Urinary bladder (tissue), 3 donors: ENCODE measurements at regions not wholly inside any gene's neighbourhood (a gene's known extent, or its start where the extent isn't known, plus 50 kb on each side); places are given as distances from the start of the nearest gene placed in this dataset.
A peak's percentile ranks its signal among the peaks of the same experiment; 100 is the strongest.

ENCODE experiments used
- DNase-seq: peaks from one replicate; pipeline ENCODE4 v3.0.0-alpha.2; 2015; ENCODE audit errors: extremely low spot score
- H3K27ac ChIP-seq: one replicate; pipeline ENCODE4 v1.5.1; 2013; ENCODE audit warnings: low read depth, mild to moderate bottlenecking, moderate library complexity
- H3K36me3 ChIP-seq: one replicate; pipeline ENCODE4 v1.6.1; 2013; ENCODE audit warnings: mild to moderate bottlenecking, moderate library complexity; ENCODE audit not compliant: insufficient read depth
- H3K4me1 ChIP-seq: one replicate; pipeline ENCODE4 v1.6.1; 2013; ENCODE audit warnings: mild to moderate bottlenecking, moderate library complexity; ENCODE audit not compliant: insufficient read depth
- H3K4me3 ChIP-seq: one replicate; pipeline ENCODE4 v1.5.1; 2013; ENCODE audit warnings: low read depth, low read length
- WGBS: extraction: QIAGEN DNeasy Blood & Tissue Kit; methylation state at CpG from one replicate; pipeline ENCODE4 v1.1.7; 2013; 5-methylcytosine and 5-hydroxymethylcytosine counted together
- donor health status: healthy with polysubstance abuse.
- donor health status: healthy.

DNA sequence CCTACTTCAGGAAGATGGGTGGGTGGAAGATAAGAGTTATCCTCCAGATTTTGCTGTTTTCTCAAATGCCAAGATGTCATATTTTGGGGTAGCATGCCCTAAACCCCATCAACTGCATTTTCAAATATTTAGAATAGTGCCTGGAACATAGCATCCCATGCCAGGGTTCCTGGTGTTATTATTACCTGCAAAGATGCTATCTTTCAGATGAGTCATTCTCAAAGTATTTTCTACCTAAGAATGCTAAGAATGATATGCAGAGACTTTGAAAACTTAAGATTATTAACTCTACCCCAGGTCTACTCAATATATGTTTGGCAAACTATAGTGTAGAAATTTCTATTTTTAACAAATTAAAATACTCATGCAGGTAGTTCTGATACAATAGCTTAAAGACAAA is 934.3 kb upstream of the SLIT2 start:
- Histone ChIP-seq H3K36me3 (no peaks in the 10 kb centered on the region), H3K4me3 (no peak overlapping the region), H3K27ac (no peak overlapping the region), H3K4me1 (no peaks in the 10 kb centered on the region)
- no peak for DNase-seq

DNA sequence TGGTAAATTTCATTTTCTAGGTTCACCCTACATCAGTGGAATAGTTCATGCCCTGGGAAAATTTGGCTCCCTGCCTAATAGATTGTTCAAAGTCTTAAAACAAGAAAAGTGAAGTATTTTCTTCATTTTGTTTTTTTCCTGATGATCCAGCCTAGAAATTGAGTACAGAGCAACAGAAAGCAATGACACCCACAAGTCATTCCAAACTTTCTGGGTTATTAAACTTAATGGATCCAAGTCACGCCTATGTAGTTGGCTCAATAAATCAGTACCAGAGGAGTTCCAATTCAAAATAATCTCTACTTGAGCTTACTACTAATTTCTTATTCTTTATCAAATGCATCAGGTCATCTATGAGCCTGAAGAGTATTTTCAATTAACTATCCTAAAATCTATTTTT is 937.6 kb upstream of the SLIT2 start:
- DNase-seq = no peak
- Histone ChIP-seq H3K36me3 (no peaks in the 10 kb centered on the region), H3K4me3 (no peak overlapping the region), H3K27ac (no peak overlapping the region), H3K4me1 (no peaks in the 10 kb centered on the region)
- 77% methylated on average over 1 of the region's 1 CpG for WGBS

DNA sequence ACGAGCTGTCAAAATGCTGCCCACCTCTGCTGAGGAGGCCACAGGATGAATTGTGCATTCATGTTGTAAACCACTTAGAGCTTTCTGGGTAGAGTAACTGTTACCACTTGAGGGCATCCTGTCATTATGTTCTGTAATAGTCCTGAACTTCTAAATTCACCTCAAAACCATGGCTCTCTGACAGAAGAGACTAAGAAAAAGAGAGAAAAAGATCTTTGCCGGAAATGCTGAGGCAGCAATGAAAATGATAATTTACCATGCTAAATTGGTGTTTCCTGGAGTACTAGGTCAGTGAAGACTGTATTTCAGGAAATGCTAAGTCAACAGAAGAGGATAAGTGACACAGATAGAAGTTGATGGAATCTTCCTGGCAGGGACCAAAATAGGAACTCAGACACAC is 942.3 kb upstream of the SLIT2 start:
- Histone ChIP-seq H3K36me3 (no peaks in the 10 kb centered on the region), H3K4me1 (no peaks in the 10 kb centered on the region), H3K27ac (no peak overlapping the region), H3K4me3 (no peak overlapping the region)
- DNase-seq = no peak
- WGBS = 52% methylated on average over 2 of the region's 2 CpGs

DNA sequence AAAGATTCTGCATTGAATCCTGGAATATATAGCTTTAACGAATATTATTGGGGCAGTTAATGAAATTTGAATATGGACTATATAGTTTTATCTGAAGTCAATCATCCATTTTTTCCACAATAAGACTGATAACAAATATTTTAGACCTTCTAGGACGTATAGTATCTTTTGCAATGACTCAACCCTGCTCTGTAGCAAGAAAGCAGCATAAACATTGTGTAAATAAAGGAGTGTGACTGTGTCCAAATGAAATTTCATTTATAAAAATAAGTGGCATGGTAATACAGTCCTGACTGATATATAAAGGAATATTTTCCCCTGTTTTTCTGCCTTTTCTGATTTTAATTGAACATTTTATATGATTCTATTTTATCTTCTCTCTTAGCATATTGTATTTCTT is 947.7 kb upstream of the SLIT2 start:
- no peak overlapping the region for H3K4me3 ChIP-seq
- H3K27ac ChIP-seq = no peak overlapping the region
- 73% methylated on average over 2 of the region's 2 CpGs for WGBS
- H3K4me1 ChIP-seq = no peaks in the 10 kb centered on the region
- no peak for DNase-seq
- H3K36me3 ChIP-seq = no peaks in the 10 kb centered on the region

DNA sequence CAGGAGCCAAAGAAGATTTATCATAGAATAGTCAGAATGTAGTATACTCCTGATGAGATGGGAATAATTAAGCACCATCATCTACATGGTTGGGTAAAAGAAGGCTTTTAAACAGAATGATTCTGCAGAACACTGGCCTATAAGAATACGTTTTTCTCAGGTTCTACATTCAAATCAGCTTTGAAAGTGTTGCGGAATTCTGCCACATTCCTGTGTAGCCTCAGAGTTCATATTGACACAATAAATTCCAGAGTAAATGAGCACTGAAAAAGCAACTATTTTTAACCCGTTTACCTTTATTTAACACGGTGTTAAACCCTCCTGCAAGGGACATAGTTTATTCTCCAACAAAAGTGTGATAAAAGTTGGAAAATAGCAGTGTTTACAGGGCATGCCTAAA is 950.2 kb upstream of the SLIT2 start:
- Histone ChIP-seq H3K27ac (no peak overlapping the region), H3K4me1 (no peaks in the 10 kb centered on the region), H3K36me3 (no peaks in the 10 kb centered on the region), H3K4me3 (no peak overlapping the region)
- 63% methylated on average over 4 of the region's 4 CpGs for WGBS
- DNase-seq = no peak

DNA sequence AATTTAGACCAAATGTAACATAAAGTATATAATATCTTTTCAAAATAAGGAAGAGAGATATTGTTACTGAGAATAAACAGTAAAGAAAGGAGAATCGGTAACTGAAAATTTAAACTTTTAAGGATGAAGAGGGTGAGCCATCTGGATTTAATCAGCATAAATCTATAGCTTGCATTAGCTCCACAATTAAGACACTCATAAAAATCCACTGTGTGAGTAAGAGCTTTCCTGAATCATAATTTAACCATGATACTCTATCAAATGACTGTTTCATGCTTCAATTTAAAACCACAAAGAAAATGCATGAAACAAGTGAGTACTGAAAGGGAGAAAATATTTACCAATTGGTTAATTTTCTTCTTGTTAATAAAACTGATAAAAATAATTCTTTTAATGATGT is 951.5 kb upstream of the SLIT2 start:
- no peaks in the 10 kb centered on the region for H3K36me3 ChIP-seq
- WGBS = 62% methylated on average over 1 of the region's 1 CpG
- H3K4me3 ChIP-seq = no peak overlapping the region
- DNase-seq = no peak
- H3K27ac ChIP-seq = no peak overlapping the region
- H3K4me1 ChIP-seq = no peaks in the 10 kb centered on the region

DNA sequence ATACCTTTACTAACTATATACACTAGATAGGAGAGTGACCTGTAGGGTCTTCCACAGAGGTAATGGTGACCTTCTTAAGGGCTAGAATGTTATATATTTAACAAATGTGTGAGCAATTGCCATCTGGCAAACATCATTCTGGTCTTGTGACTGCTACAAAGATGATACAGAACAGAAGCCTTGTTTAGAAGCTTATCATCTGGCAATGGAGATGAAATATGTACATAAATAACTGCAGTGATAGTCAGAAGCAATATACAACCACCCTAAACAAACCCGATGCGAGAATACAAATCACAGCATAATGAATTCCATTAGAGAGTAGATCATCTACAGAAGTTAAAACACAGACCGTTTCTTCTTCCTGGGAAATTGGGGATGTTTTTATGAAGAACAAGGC is 952.7 kb upstream of the SLIT2 start:
- DNase-seq = peak; percentile 5
- Histone ChIP-seq H3K4me3 (no peak overlapping the region), H3K36me3 (no peaks in the 10 kb centered on the region), H3K4me1 (no peaks in the 10 kb centered on the region), H3K27ac (no peak overlapping the region)
- 35% methylated on average over 3 of the region's 3 CpGs for WGBS

DNA sequence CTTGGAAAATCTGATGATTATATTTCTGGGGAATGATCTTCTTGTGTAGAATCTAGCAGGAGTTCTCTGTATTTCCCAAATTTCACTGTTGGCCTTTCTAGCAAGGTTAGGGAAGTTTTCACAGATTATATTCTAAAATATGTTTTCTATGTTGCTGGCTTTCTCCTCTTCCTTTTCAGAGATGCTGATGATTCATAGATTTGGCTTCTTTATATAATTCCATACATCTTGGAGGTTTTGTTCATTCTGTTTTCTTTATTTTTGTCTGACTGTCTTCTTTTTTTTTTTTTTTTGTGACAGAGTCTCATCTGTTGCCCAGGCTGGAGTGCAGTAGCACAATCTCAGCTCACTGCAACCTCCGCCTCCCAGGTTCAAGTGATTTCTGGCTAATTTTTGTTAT is 957.9 kb upstream of the SLIT2 start:
- no peak for DNase-seq
- Histone ChIP-seq H3K4me1 (no peaks in the 10 kb centered on the region), H3K27ac (no peak overlapping the region), H3K36me3 (no peaks in the 10 kb centered on the region), H3K4me3 (no peak overlapping the region)
- 100% methylated on average over 1 of the region's 1 CpG for WGBS

DNA sequence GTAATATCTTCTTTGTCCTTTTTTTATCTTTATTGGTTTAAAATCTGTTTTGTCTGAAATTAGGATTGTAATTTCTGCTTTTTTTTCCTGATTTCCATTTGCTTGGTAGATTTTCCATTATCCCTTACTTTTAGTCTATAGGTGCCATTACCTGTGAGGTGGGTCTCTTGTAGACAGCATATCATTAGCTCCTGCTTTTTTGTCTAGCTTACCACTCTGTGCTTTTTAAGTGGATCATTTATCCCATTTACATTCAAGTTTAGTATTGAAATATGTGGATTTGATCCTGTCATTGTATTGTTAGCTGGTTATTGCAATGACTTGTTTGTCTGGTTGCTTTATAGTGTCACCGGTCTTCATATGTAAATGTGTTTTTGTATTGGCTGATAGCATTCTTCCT is 958.6 kb upstream of the SLIT2 start:
- DNase-seq = no peak
- WGBS = 0% methylated on average over 1 of the region's 1 CpG
- Histone ChIP-seq H3K4me1 (no peaks in the 10 kb centered on the region), H3K4me3 (no peak overlapping the region), H3K36me3 (no peaks in the 10 kb centered on the region), H3K27ac (no peak overlapping the region)

DNA sequence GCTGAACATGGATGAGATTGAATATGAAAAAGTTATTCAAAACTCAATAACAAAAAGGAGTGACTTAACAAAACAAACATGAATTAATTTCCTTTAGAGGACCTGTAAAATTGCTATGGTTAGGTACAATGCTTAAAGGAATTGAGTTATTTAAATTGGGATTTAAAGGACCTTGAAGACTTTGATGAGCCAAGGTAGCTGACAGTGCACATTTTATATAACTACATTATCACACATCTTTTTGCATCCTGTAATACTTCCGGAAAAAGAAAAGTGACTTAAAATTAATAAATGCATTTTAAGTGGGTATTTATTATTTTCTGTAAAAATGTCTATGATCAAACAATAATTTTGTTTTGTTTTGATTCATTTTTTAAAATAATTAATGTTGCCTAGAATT is 964.8 kb upstream of the SLIT2 start:
- 98% methylated on average over 1 of the region's 1 CpG for WGBS

DNA sequence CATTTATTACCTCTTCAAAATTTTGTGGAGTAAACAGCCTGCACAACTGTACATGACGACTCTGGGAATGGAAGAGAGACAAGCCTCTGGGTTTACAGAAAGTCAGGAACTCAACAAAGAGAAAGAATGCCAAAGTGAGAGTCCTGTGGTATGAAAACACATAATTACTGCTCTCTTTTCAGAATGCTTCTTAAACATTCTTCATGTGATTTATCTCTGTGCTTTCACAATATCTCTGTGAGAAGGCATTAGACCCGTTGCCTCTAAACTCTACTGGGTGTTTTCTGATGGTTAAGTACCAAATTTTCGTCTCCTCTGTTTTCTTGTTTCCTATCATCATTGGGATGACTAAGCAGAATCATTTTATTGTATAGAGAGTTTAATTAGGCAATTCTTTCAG is 966.6 kb upstream of the SLIT2 start:
- 77% methylated on average over 3 of the region's 3 CpGs for WGBS
- DNase-seq = no peak
- Histone ChIP-seq H3K36me3 (no peaks in the 10 kb centered on the region), H3K4me1 (no peaks in the 10 kb centered on the region), H3K4me3 (no peak overlapping the region), H3K27ac (no peak overlapping the region)

More for the DNA sequence above, 964.8 kb upstream of the SLIT2 start:
- Histone ChIP-seq H3K4me3 (no peak overlapping the region), H3K27ac (no peak overlapping the region), H3K4me1 (no peaks in the 10 kb centered on the region), H3K36me3 (no peaks in the 10 kb centered on the region)
- DNase-seq = no peak

DNA sequence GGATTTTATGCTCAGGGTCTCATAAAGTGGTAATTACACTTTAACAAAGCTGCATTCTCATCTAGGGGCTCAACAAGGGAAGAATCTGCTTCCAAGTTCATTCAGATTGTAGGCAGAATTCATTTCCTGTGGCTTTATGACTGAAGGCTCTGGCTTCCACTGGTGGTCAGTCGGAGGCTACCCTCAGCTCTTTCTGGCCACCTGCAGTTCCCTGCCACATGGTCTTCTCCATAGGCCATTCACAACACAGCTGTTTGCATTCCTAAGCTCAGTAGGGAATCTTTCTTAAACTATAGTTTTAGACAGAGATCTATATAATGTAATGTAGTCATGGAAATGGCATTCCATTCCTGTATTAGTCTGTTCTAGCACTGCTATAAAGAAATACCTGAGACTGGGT is 973.0 kb upstream of the SLIT2 start:
- Histone ChIP-seq H3K4me3 (no peak overlapping the region), H3K27ac (no peak overlapping the region), H3K36me3 (no peaks in the 10 kb centered on the region), H3K4me1 (no peaks in the 10 kb centered on the region)
- whole genome bisulfite sequencing = 97% methylated on average over 1 of the region's 1 CpG
- no peak for DNase-seq

DNA sequence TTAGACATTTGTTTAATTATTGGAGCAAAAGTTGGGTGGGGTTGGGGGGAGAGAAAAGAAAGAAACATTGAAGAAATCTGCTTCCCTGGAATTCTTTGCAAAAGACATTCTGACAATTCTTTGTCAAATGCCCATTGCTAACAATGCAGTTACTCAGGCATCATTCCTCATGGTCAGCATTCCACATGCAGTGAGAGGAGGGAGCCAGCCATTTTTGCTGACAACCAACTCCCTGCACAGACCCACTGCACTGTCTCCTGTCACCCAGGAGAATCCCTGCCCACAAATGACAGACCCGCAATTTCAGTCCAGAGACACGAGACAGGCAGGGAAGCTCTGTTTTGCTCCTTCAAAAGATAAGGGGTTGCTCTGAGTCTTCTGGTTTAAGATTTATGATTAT is 985.1 kb upstream of the SLIT2 start:
- Histone ChIP-seq H3K27ac (no peak overlapping the region), H3K36me3 (no peaks in the 10 kb centered on the region), H3K4me3 (no peak overlapping the region), H3K4me1 (no peaks in the 10 kb centered on the region)
- whole genome bisulfite sequencing = 37% methylated on average over 2 of the region's 2 CpGs
- DNase-seq = no peak

DNA sequence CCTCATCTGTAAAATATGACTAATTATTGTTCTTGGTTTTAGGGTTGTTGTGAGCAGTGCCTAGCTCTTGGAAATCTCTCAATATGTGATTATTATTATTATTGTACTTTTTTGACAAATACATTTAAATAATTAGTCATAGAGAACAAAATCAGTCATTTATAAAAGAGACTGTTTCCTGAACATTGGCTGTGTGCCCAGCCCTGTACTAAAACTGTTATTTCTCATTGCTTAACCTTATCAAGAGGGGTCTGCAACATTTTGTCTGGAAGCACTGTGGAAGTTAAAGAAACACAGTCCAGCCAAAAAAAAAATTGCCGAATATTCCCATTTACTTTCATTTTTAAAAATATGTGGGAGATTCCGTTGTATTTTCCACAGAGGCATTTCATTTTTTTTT is 989.2 kb upstream of the SLIT2 start:
- Histone ChIP-seq H3K36me3 (no peaks in the 10 kb centered on the region), H3K27ac (no peak overlapping the region), H3K4me1 (no peaks in the 10 kb centered on the region), H3K4me3 (no peak overlapping the region)
- no peak for DNase-seq
- 33% methylated on average over 2 of the region's 2 CpGs for WGBS

DNA sequence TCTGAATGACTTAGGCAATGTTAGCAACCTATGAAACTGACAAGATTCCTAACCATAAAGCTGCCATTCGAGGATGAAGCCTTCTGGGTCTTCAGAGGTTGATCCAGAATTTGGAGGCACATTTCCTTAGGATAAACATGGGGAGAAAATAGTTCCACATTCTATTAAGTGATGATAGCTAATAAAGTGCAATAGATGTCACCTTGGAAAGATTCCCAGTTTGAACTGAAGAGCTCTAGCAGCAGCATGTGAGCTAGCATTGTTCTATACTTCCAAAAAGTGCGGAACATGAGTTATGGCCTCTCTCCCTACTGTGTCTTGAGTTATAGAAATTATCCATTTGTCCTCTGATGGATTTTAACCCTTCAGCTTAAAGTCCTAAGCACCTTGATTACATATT is 991.4 kb upstream of the SLIT2 start:
- Histone ChIP-seq H3K4me1 (no peaks in the 10 kb centered on the region), H3K36me3 (no peaks in the 10 kb centered on the region), H3K4me3 (no peak overlapping the region), H3K27ac (no peak overlapping the region)
- no peak for DNase-seq
- WGBS = 24% methylated on average over 2 of the region's 2 CpGs
